ENCODE measurements at regions not wholly inside any gene's neighbourhood (a gene's known extent, or its start where the extent isn't known, plus 50 kb on each side); places are given as distances from the start of the nearest gene placed in this dataset.

- TF ChIP-seq POLR2AphosphoS5 (IDR thresholded peaks at IDR 0.05; ENCODE audit: low read depth, low read length): no peak
- no peak for TF ChIP-seq SIN3A (IDR thresholded peaks at IDR 0.05; ENCODE audit: borderline replicate concordance, insufficient read depth, low read length)
- TF ChIP-seq, protein P1, sequence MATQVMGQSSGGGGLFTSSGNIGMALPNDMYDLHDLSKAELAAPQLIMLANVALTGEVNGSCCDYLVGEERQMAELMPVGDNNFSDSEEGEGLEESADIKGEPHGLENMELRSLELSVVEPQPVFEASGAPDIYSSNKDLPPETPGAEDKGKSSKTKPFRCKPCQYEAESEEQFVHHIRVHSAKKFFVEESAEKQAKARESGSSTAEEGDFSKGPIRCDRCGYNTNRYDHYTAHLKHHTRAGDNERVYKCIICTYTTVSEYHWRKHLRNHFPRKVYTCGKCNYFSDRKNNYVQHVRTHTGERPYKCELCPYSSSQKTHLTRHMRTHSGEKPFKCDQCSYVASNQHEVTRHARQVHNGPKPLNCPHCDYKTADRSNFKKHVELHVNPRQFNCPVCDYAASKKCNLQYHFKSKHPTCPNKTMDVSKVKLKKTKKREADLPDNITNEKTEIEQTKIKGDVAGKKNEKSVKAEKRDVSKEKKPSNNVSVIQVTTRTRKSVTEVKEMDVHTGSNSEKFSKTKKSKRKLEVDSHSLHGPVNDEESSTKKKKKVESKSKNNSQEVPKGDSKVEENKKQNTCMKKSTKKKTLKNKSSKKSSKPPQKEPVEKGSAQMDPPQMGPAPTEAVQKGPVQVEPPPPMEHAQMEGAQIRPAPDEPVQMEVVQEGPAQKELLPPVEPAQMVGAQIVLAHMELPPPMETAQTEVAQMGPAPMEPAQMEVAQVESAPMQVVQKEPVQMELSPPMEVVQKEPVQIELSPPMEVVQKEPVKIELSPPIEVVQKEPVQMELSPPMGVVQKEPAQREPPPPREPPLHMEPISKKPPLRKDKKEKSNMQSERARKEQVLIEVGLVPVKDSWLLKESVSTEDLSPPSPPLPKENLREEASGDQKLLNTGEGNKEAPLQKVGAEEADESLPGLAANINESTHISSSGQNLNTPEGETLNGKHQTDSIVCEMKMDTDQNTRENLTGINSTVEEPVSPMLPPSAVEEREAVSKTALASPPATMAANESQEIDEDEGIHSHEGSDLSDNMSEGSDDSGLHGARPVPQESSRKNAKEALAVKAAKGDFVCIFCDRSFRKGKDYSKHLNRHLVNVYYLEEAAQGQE (IDR thresholded peaks at IDR 0.05; ENCODE audit: insufficient read depth in 1 of 2, low read depth in 2 of 2, low read length in 2 of 2): no peak
- no peak for TF ChIP-seq FOXP2 (optimal IDR thresholded peaks at IDR 0.05; ENCODE audit: borderline replicate concordance, extremely low read depth, extremely low read length, insufficient read depth)
- no peak for TF ChIP-seq TAF1 (IDR thresholded peaks at IDR 0.05; ENCODE audit: borderline replicate concordance, insufficient read depth, low read length)
Observed at GRCh38 chr15:88714782-88715372, 76.1 kb downstream of the ISG20 start.

GRCh38 chr15:88716543-88717381 is 77.9 kb downstream of the ISG20 start:
- no peak for TF ChIP-seq POLR2AphosphoS5 (IDR thresholded peaks at IDR 0.05; ENCODE audit: low read depth, low read length)
- no peak for TF ChIP-seq TAF1 (IDR thresholded peaks at IDR 0.05; ENCODE audit: borderline replicate concordance, insufficient read depth, low read length)
- no peak for TF ChIP-seq SIN3A (IDR thresholded peaks at IDR 0.05; ENCODE audit: borderline replicate concordance, insufficient read depth, low read length)
- no peak for TF ChIP-seq FOXP2 (optimal IDR thresholded peaks at IDR 0.05; ENCODE audit: borderline replicate concordance, extremely low read depth, extremely low read length, insufficient read depth)
- TF ChIP-seq, protein P1 (IDR thresholded peaks at IDR 0.05; ENCODE audit: insufficient read depth in 1 of 2, low read depth in 2 of 2, low read length in 2 of 2): no peak

DNA sequence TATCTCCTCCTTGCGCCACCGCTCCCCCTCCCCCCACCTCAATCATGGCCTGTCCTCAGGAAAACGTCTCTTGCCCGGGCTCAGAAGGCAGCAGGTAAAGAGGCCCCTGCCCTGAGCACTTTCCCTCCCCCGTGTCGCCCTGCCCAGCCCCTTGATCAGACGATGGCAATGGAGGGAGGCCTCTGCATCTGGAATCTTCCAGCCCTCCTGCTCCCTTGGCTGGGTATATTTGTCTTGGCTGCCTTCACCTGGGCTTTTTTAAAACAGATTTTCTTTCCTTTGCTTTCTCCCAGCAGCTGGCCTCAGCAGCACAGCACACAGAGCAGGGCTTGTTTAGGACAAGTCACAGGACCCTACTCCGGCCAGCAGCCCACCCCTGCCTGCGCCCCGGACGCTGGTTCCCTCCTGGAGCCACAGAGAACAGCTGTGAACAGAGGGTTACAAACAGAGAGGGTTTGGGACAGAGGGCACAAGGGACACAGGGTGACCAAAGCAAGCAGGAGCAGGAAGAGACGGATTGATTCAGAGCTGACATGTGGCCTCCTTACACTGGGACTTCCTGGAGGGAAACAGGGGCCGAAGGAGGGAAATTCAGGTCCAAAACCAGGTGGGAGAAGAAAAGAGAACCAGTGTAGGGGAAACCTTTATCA is 78.7 kb downstream of the ISG20 start:
- TF ChIP-seq SIN3A (IDR thresholded peaks at IDR 0.05; ENCODE audit: borderline replicate concordance, insufficient read depth, low read length): no peak
- no peak for TF ChIP-seq FOXP2 (optimal IDR thresholded peaks at IDR 0.05; ENCODE audit: borderline replicate concordance, extremely low read depth, extremely low read length, insufficient read depth)
- no peak for TF ChIP-seq TAF1 (IDR thresholded peaks at IDR 0.05; ENCODE audit: borderline replicate concordance, insufficient read depth, low read length)
- TF ChIP-seq POLR2AphosphoS5 (IDR thresholded peaks at IDR 0.05; ENCODE audit: low read depth, low read length): no peak
- TF ChIP-seq, protein P1 (IDR thresholded peaks at IDR 0.05; ENCODE audit: insufficient read depth in 1 of 2, low read depth in 2 of 2, low read length in 2 of 2): no peak

DNA sequence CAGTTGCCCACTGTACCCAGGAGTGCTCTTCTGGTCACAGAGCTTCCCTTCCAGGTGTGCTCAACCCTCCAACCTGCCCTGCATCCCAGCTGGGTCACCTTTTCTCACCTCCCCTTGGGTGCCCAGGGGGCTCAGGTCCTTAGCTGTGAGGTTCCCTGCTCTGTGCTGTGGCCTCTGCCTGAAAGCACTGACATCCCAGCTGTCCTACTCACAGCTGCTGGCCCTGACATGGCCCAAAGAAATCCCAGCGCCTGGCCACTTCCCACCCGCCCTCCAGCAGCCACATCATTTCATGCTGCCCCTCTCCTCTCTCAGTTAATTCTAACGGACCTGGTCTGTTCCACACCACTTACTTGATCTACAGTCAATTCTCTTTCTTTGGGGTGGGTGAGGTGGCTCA is 79.9 kb downstream of the ISG20 start:
- no peak for TF ChIP-seq TAF1 (IDR thresholded peaks at IDR 0.05; ENCODE audit: borderline replicate concordance, insufficient read depth, low read length)
- TF ChIP-seq FOXP2 (optimal IDR thresholded peaks at IDR 0.05; ENCODE audit: borderline replicate concordance, extremely low read depth, extremely low read length, insufficient read depth): no peak
- TF ChIP-seq SIN3A (IDR thresholded peaks at IDR 0.05; ENCODE audit: borderline replicate concordance, insufficient read depth, low read length): no peak
- TF ChIP-seq POLR2AphosphoS5 (IDR thresholded peaks at IDR 0.05; ENCODE audit: low read depth, low read length): no peak
- TF ChIP-seq, protein P1 (IDR thresholded peaks at IDR 0.05; ENCODE audit: insufficient read depth in 1 of 2, low read depth in 2 of 2, low read length in 2 of 2): no peak
